ENCODE measurements at regions not wholly inside any gene's neighbourhood (a gene's known extent, or its start where the extent isn't known, plus 50 kb on each side); places are given as distances from the start of the nearest gene placed in this dataset.
A peak's percentile ranks its signal among the peaks of the same experiment; 100 is the strongest.
"Not testable (repeated sequence)": the region's sequence is repeated elsewhere in the genome, so short reads cannot be mapped to it uniquely, and the experiment has no call there.

GRCh38 chr10:93127642-93128215 is 54.0 kb downstream of the CYP26A1 start:
- DNase-seq (ENCODE audit: low spot score): not testable (repeated sequence)

GRCh38 chr10:93131986-93132385 is 58.3 kb downstream of the CYP26A1 start:
- no peak for DNase-seq (ENCODE audit: low spot score)

- DNase-seq (ENCODE audit: low spot score): peak; percentile 65
Observed at GRCh38 chr10:93138113-93138870, 64.6 kb downstream of the CYP26A1 start.

- DNase-seq (ENCODE audit: low spot score): no peak
Observed at GRCh38 chr10:93139059-93139655, 65.5 kb downstream of the CYP26A1 start.

GRCh38 chr10:93142534-93142933 is 68.8 kb downstream of the CYP26A1 start:
- DNase-seq (ENCODE audit: low spot score): no peak

- DNase-seq (ENCODE audit: low spot score): no peak
Observed at GRCh38 chr10:93143281-93143680, 69.6 kb downstream of the CYP26A1 start.

GRCh38 chr10:93146336-93146735 is 72.6 kb downstream of the CYP26A1 start:
- no peak for DNase-seq (ENCODE audit: low spot score)

- DNase-seq (ENCODE audit: low spot score): no peak
Observed at GRCh38 chr10:93147281-93147680, 73.6 kb downstream of the CYP26A1 start.

GRCh38 chr10:93148476-93148875 is 74.8 kb downstream of the CYP26A1 start:
- DNase-seq (ENCODE audit: low spot score): no peak

GRCh38 chr10:93149761-93150160 is 76.1 kb downstream of the CYP26A1 start:
- no peak for DNase-seq (ENCODE audit: low spot score)

- no peak for DNase-seq (ENCODE audit: low spot score)
Observed at GRCh38 chr10:93150289-93150688, 76.6 kb downstream of the CYP26A1 start.

GRCh38 chr10:93150990-93151547 is 77.4 kb downstream of the CYP26A1 start:
- no peak for DNase-seq (ENCODE audit: low spot score)

GRCh38 chr10:93152136-93152535 is 78.4 kb downstream of the CYP26A1 start:
- DNase-seq (ENCODE audit: low spot score): no peak

- DNase-seq (ENCODE audit: low spot score): no peak
Observed at GRCh38 chr10:93154531-93154930, 80.8 kb downstream of the CYP26A1 start.

GRCh38 chr10:93160140-93160539 is 86.4 kb downstream of the CYP26A1 start:
- DNase-seq (ENCODE audit: low spot score): no peak

GRCh38 chr10:93160829-93161228 is 87.1 kb downstream of the CYP26A1 start:
- no peak for DNase-seq (ENCODE audit: low spot score)

- DNase-seq (ENCODE audit: low spot score): no peak
Observed at GRCh38 chr10:93165367-93165766, 91.7 kb downstream of the CYP26A1 start.

- no peak for DNase-seq (ENCODE audit: low spot score)
Observed at GRCh38 chr10:93166134-93166533, 92.4 kb downstream of the CYP26A1 start.

GRCh38 chr10:93171837-93172236 is 98.1 kb downstream of the CYP26A1 start:
- DNase-seq (ENCODE audit: low spot score): no peak

- DNase-seq (ENCODE audit: low spot score): no peak
Observed at GRCh38 chr10:93173967-93174845, 100.5 kb downstream of the CYP26A1 start.

- DNase-seq (ENCODE audit: low spot score): no peak
Observed at GRCh38 chr10:93175490-93175889, 101.8 kb downstream of the CYP26A1 start.

GRCh38 chr10:93177511-93177910 is 103.8 kb downstream of the CYP26A1 start:
- no peak for DNase-seq (ENCODE audit: low spot score)

Measured in ureter (tissue), 1 donor.